ENCODE measurements at regions not wholly inside any gene's neighbourhood (a gene's known extent, or its start where the extent isn't known, plus 50 kb on each side); places are given as distances from the start of the nearest gene placed in this dataset.

- Histone ChIP-seq H4K8ac (ENCODE audit: low read depth in 2 of 2, low read length in 2 of 2) (no peak overlapping the region), H3K14ac (replicated peaks; ENCODE audit: low read depth, low read length) (no peak overlapping the region), H3K9me3 (ENCODE audit: control insufficient read depth, insufficient read depth, low read length) (no peaks in the 10 kb centered on the region), H2AFZ (replicated peaks; ENCODE audit: low read length, poor library complexity) (no peak overlapping the region), H3K27ac (ENCODE audit: insufficient read depth, low read length) (no peak overlapping the region), H3K4ac (ENCODE audit: low read depth, low read length) (no peak overlapping the region), H4K5ac (ENCODE audit: low read depth, low read length) (no peak overlapping the region), H2AK5ac (ENCODE audit: low read depth, low read length) (no peak overlapping the region), H4K20me1 (ENCODE audit: insufficient read depth, low read length) (no peaks in the 10 kb centered on the region), H3K4me2 (ENCODE audit: low read depth, low read length) (no peak overlapping the region), H2BK20ac (ENCODE audit: low read depth, low read length) (no peak overlapping the region), H3K9me1 (ENCODE audit: insufficient read depth, low read length) (peaks cover 4% of the 10 kb centered on the region), H3K36me3 (ENCODE audit: control insufficient read depth, insufficient read depth, low read length) (no peaks in the 10 kb centered on the region), H3K18ac (ENCODE audit: low read depth, low read length) (no peak overlapping the region), H3K79me1 (ENCODE audit: low read depth in 1 of 2, low read length in 2 of 2) (no peaks in the 10 kb centered on the region), H4K91ac (ENCODE audit: insufficient read depth, low read depth, low read length) (no peak overlapping the region), H3K9ac (ENCODE audit: low read depth, low read length) (no peak overlapping the region), H3K4me1 (ENCODE audit: control insufficient read depth, insufficient read depth, low read length) (peaks cover 6% of the 10 kb centered on the region), H3K56ac (ENCODE audit: extremely low read depth, insufficient read depth, low read length) (no peak overlapping the region), H3K4me3 (ENCODE audit: insufficient read depth, low read depth, low read length) (no peak overlapping the region), H2AK9ac (replicated peaks; ENCODE audit: low read depth, low read length, poor library complexity) (no peak overlapping the region), H2BK5ac (ENCODE audit: low read depth, low read length, poor library complexity, severe bottlenecking) (no peak overlapping the region), H2BK120ac (ENCODE audit: low read depth, low read length) (no peak overlapping the region), H3K27me3 (ENCODE audit: control insufficient read depth, insufficient read depth, low read length) (no peaks in the 10 kb centered on the region; the same call in 1 of the 2 replicates), H3K23ac (ENCODE audit: low read depth, low read length) (no peak overlapping the region), H2BK15ac (ENCODE audit: low read depth, low read length) (no peak overlapping the region)
- in situ Hi-C loops (cut with MboI; ENCODE audit: low sequenced_read_pairs) (no loop called here), dilution Hi-C loops (cut with HindIII; ENCODE audit: low sequenced_read_pairs, unreplicated experiment) (no loop called here), intact Hi-C loops (cut with micrococcal nuclease) (no loop called here)
- DNase-seq (no peak), ATAC-seq (ENCODE audit: low read depth) (no peak)
- no TSS peak for BruUV-seq (replicated peaks)
- POLR2A ChIA-PET (ENCODE audit: unreplicated experiment), result no interaction called here
- CTCF ChIA-PET, result no interaction called here
- no peak for TF ChIP-seq MXI1 (IDR thresholded peaks at IDR 0.05; ENCODE audit: borderline replicate concordance, low read depth, low read length)
- TF ChIP-seq, protein P1, sequence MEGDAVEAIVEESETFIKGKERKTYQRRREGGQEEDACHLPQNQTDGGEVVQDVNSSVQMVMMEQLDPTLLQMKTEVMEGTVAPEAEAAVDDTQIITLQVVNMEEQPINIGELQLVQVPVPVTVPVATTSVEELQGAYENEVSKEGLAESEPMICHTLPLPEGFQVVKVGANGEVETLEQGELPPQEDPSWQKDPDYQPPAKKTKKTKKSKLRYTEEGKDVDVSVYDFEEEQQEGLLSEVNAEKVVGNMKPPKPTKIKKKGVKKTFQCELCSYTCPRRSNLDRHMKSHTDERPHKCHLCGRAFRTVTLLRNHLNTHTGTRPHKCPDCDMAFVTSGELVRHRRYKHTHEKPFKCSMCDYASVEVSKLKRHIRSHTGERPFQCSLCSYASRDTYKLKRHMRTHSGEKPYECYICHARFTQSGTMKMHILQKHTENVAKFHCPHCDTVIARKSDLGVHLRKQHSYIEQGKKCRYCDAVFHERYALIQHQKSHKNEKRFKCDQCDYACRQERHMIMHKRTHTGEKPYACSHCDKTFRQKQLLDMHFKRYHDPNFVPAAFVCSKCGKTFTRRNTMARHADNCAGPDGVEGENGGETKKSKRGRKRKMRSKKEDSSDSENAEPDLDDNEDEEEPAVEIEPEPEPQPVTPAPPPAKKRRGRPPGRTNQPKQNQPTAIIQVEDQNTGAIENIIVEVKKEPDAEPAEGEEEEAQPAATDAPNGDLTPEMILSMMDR (conservative IDR thresholded peaks at IDR 0.05; ENCODE audit: low read depth, low read length), result no peak
- no CpG with 5 or more reads among the region's 1 CpG for WGBS, 2 experiments (ENCODE audit: extremely low coverage in 2 of 2, insufficient read length in 1 of 2)
Measured at GRCh38 chr14:55832974-55833373, 253.0 kb downstream of the KTN1 start.
